IMR-90 (cell line): ENCODE measurements at regions not wholly inside any gene's neighbourhood (a gene's known extent, or its start where the extent isn't known, plus 50 kb on each side); places are given as distances from the start of the nearest gene placed in this dataset.
A peak's percentile ranks its signal among the peaks of the same experiment; 100 is the strongest.

Experiments used
- ATAC-seq: fragments of 200-7000 bp; cut with Tn5 transposase; 2 replicates; pipeline ENCODE4 v1.9.1; 2020; ENCODE audit warnings: low read depth, mild to moderate bottlenecking, moderate library complexity
- BruUV-seq: library from RNA; stranded (reverse); fragments of 400-500 nt; replicated peaks from 2 replicates; lab custom pipeline; 2021; lab: Mats Ljungman, UMichigan
- CTCF ChIA-PET: fragments of 300-600 bp; formaldehyde crosslinking; extraction: SDS; loops from one replicate; lab custom pipeline; 2021; ENCODE audit warnings: antibody characterized with exemption; lab: Yijun Ruan, JAX
- POLR2A ChIA-PET: fragments of 300-600 bp; sonication (Branson Sonifier 250); formaldehyde crosslinking; loops from one replicate; lab custom pipeline; 2022; ENCODE audit warnings: antibody characterized with exemption; ENCODE audit not compliant: unreplicated experiment; lab: Charles Lee
- DNase-seq: peaks from one replicate; pipeline ENCODE4 v3.0.0; 2013
- H2AFZ ChIP-seq: replicated peaks from 2 replicates; pipeline ENCODE3; 2013; ENCODE audit warnings: low read length, mild to moderate bottlenecking; ENCODE audit not compliant: poor library complexity
- H2AK5ac ChIP-seq: 2 replicates; pipeline ENCODE4 v1.6.1; 2013; ENCODE audit warnings: low read depth, low read length, inconsistent platforms
- H2AK9ac ChIP-seq: replicated peaks from 2 replicates; pipeline ENCODE3; 2013; ENCODE audit warnings: mild to moderate bottlenecking, low read depth, low read length, moderate library complexity; ENCODE audit not compliant: poor library complexity
- H2BK120ac ChIP-seq: 2 replicates; pipeline ENCODE4 v1.6.1; 2013; ENCODE audit warnings: low read depth, low read length, inconsistent platforms
- H2BK15ac ChIP-seq: 3 replicates; pipeline ENCODE4 v1.6.1; 2013; ENCODE audit warnings: low read depth, low read length, inconsistent platforms
- H2BK20ac ChIP-seq: 2 replicates; pipeline ENCODE4 v1.6.1; 2013; ENCODE audit warnings: low read depth, mild to moderate bottlenecking, inconsistent platforms, low read length, moderate library complexity
- H2BK5ac ChIP-seq: 2 replicates; pipeline ENCODE4 v1.6.1; 2013; ENCODE audit warnings: mild to moderate bottlenecking, low read depth, low read length, inconsistent platforms; ENCODE audit not compliant: poor library complexity, severe bottlenecking
- H3K14ac ChIP-seq: replicated peaks from 2 replicates; pipeline ENCODE4 v1.6.1; 2013; ENCODE audit warnings: low read depth, low read length, inconsistent platforms
- H3K18ac ChIP-seq: 2 replicates; pipeline ENCODE4 v1.6.1; 2013; ENCODE audit warnings: low read depth, low read length, control low read depth
- H3K23ac ChIP-seq: 2 replicates; pipeline ENCODE4 v1.6.1; 2013; ENCODE audit warnings: low read depth, low read length, inconsistent platforms
- H3K27ac ChIP-seq: 2 replicates; pipeline ENCODE4 v1.5.1; 2013; ENCODE audit warnings: mild to moderate bottlenecking, control low read depth, low read length; ENCODE audit not compliant: insufficient read depth
- H3K27me3 ChIP-seq: 2 replicates; pipeline ENCODE4 v1.6.1; 2013; ENCODE audit warnings: low read length; ENCODE audit not compliant: control insufficient read depth, insufficient read depth
- H3K36me3 ChIP-seq: 2 replicates; pipeline ENCODE4 v1.6.1; 2013; ENCODE audit warnings: low read length, mixed read lengths; ENCODE audit not compliant: control insufficient read depth, insufficient read depth
- H3K4ac ChIP-seq: 2 replicates; pipeline ENCODE4 v1.6.1; 2013; ENCODE audit warnings: low read depth, low read length, inconsistent platforms
- H3K4me1 ChIP-seq: 2 replicates; pipeline ENCODE4 v1.6.1; 2013; ENCODE audit warnings: low read length, mixed read lengths; ENCODE audit not compliant: control insufficient read depth, insufficient read depth
- H3K4me2 ChIP-seq: 2 replicates; pipeline ENCODE4 v1.6.1; 2013; ENCODE audit warnings: low read depth, mild to moderate bottlenecking, control low read depth, low read length, moderate library complexity
- H3K4me3 ChIP-seq: 2 replicates; pipeline ENCODE4 v1.5.1; 2013; ENCODE audit warnings: low read depth, mild to moderate bottlenecking, control low read depth, low read length, moderate library complexity; ENCODE audit not compliant: insufficient read depth
- H3K56ac ChIP-seq: 2 replicates; pipeline ENCODE4 v1.6.1; 2013; ENCODE audit warnings: low read length, inconsistent platforms; ENCODE audit not compliant: insufficient read depth; ENCODE audit errors: extremely low read depth
- H3K79me1 ChIP-seq, 2 experiments: 2 replicates each; pipeline ENCODE4 v1.6.1; 2013; ENCODE audit warnings: low read length in 2 of 2, inconsistent platforms in 1 of 2, low read depth in 1 of 2
- H3K9ac ChIP-seq: 2 replicates; pipeline ENCODE4 v1.6.1; 2013; ENCODE audit warnings: low read depth, low read length, control low read depth
- H3K9me1 ChIP-seq: 2 replicates; pipeline ENCODE4 v1.6.1; 2013; ENCODE audit warnings: low read length, inconsistent platforms; ENCODE audit not compliant: insufficient read depth
- H3K9me3 ChIP-seq: 2 replicates; pipeline ENCODE4 v1.6.1; 2013; ENCODE audit warnings: low read length; ENCODE audit not compliant: control insufficient read depth, insufficient read depth
- H4K20me1 ChIP-seq: 2 replicates; pipeline ENCODE4 v1.6.1; 2013; ENCODE audit warnings: low read length, inconsistent platforms; ENCODE audit not compliant: insufficient read depth
- H4K5ac ChIP-seq: 2 replicates; pipeline ENCODE4 v1.6.1; 2013; ENCODE audit warnings: mild to moderate bottlenecking, low read depth, low read length, control low read depth
- H4K8ac ChIP-seq, 2 experiments: 2 replicates each; pipeline ENCODE4 v1.6.1; 2013; ENCODE audit warnings: low read depth in 2 of 2, low read length in 2 of 2, control low read depth in 1 of 2, inconsistent platforms in 1 of 2
- H4K91ac ChIP-seq: 2 replicates; pipeline ENCODE4 v1.6.1; 2013; ENCODE audit warnings: low read depth, low read length, inconsistent platforms; ENCODE audit not compliant: insufficient read depth
- CEBPB ChIP-seq: IDR thresholded peaks from 2 replicates; pipeline ENCODE4 v1.6.1; 2012; ENCODE audit warnings: low read depth, low read length, improper control_type of control experiment
- CHD1 ChIP-seq: IDR thresholded peaks from 2 replicates; pipeline ENCODE4 v1.6.1; 2012; ENCODE audit warnings: low read depth, low read length, improper control_type of control experiment
- CTCF ChIP-seq: conservative IDR thresholded peaks from 2 replicates; pipeline ENCODE4 v1.5.1; 2012; ENCODE audit warnings: mild to moderate bottlenecking, low read depth, low read length, improper control_type of control experiment
- ELK1 ChIP-seq: fragments of 150-350 bp; IDR thresholded peaks from 2 replicates; pipeline ENCODE4 v1.6.1; 2016; ENCODE audit warnings: low read depth, mild to moderate bottlenecking, low read length, moderate library complexity, borderline replicate concordance
- FOS ChIP-seq: fragments of 150-350 bp; IDR thresholded peaks from 2 replicates; pipeline ENCODE4 v1.6.1; 2016; ENCODE audit warnings: low read depth, low read length
- MXI1 ChIP-seq: IDR thresholded peaks from 2 replicates; pipeline ENCODE4 v1.6.1; 2012; ENCODE audit warnings: low read depth, mild to moderate bottlenecking, low read length, moderate library complexity, borderline replicate concordance
- NFE2L2 ChIP-seq: fragments of 150-350 bp; IDR thresholded peaks from 2 replicates; pipeline ENCODE4 v1.6.1; 2016; ENCODE audit warnings: low read depth, mild to moderate bottlenecking, low read length
- POLR2A ChIP-seq: IDR thresholded peaks from 2 replicates; pipeline ENCODE4 v1.6.1; 2012; ENCODE audit warnings: mild to moderate bottlenecking, low read depth, low read length
- RAD21 ChIP-seq: IDR thresholded peaks from 2 replicates; pipeline ENCODE4 v1.6.1; 2012; ENCODE audit warnings: low read length, improper control_type of control experiment
- RCOR1 ChIP-seq: IDR thresholded peaks from 2 replicates; pipeline ENCODE4 v1.6.1; 2012; ENCODE audit warnings: mild to moderate bottlenecking, low read length, improper control_type of control experiment; ENCODE audit not compliant: insufficient replicate concordance
- RFX5 ChIP-seq: IDR thresholded peaks from 2 replicates; pipeline ENCODE4 v1.8.0; 2012; ENCODE audit warnings: low read depth, mild to moderate bottlenecking, low read length, moderate library complexity
- SMC3 ChIP-seq: fragments of 150-350 bp; IDR thresholded peaks from 2 replicates; pipeline ENCODE4 v1.6.1; 2016; ENCODE audit warnings: low read depth, mild to moderate bottlenecking, antibody characterized with exemption, low read length, moderate library complexity
- USF2 ChIP-seq: fragments of 150-350 bp; IDR thresholded peaks from 2 replicates; pipeline ENCODE4 v1.6.1; 2017; ENCODE audit warnings: mild to moderate bottlenecking, antibody characterized with exemption, low read length, low read depth
- WGBS, 2 experiments: methylation state at CpG; one replicate each; pipeline versions ENCODE4 v1.1.5 to v1.1.7; 2013; ENCODE audit warnings: missing lambda C conversion rate in 2 of 2; ENCODE audit not compliant: insufficient read length in 1 of 2; ENCODE audit errors: extremely low coverage in 2 of 2; 5-methylcytosine and 5-hydroxymethylcytosine counted together
- dilution Hi-C: fragments of 300-500 bp; cut with HindIII; formaldehyde crosslinking; loops from one replicate; pipeline ENCODE4 v1.14.3; 2018; ENCODE audit warnings: low sequenced_read_pairs; ENCODE audit not compliant: unreplicated experiment
- in situ Hi-C: fragments of 300-500 bp; cut with MboI; formaldehyde crosslinking; loops from 3 replicates; pipeline ENCODE4 v1.14.3; 2019; ENCODE audit warnings: low sequenced_read_pairs, inconsistent platforms, mixed read lengths
- intact Hi-C: fragments of 100-400 bp; cut with micrococcal nuclease; formaldehyde crosslinking; loops from 2 replicates; pipeline ENCODE4 v1.10.0; 2022

- H2BK20ac ChIP-seq = no peak overlapping the region
- peak; percentile 21 for DNase-seq
- H3K18ac ChIP-seq = no peak overlapping the region
- no peaks in the 10 kb centered on the region for H3K79me1 ChIP-seq
- H2AFZ ChIP-seq = no peak overlapping the region
- H2BK120ac ChIP-seq = no peak overlapping the region
- no peak overlapping the region for H3K56ac ChIP-seq
- dilution Hi-C loops (no loop called here), intact Hi-C loops (no loop called here), in situ Hi-C loops (no loop called here)
- TF ChIP-seq FOS (no peak), RFX5 (no peak), SMC3 (no peak), USF2 (no peak), RAD21 (no peak), NFE2L2 (no peak), POLR2A (no peak), ELK1 (no peak), CHD1 (no peak), CTCF (no peak), MXI1 (no peak), RCOR1 (no peak), CEBPB (no peak)
- H3K36me3 ChIP-seq = no peaks in the 10 kb centered on the region
- no peak for ATAC-seq
- no peak overlapping the region for H3K9ac ChIP-seq
- no peak overlapping the region for H3K23ac ChIP-seq
- H2AK9ac ChIP-seq = no peak overlapping the region
- H4K20me1 ChIP-seq = no peaks in the 10 kb centered on the region
- no peak overlapping the region for H4K5ac ChIP-seq
- no peak overlapping the region for H2BK5ac ChIP-seq
- H3K4me3 ChIP-seq = no peak overlapping the region
- no peak overlapping the region for H2AK5ac ChIP-seq
- ChIA-PET CTCF (no interaction called here), POLR2A (no interaction called here)
- H4K8ac ChIP-seq = no peak overlapping the region
- no peak overlapping the region for H3K14ac ChIP-seq
- no peak overlapping the region; the same call in 1 of the 2 replicates for H3K4ac ChIP-seq
- H3K27ac ChIP-seq = no peak overlapping the region
- H3K9me3 ChIP-seq = no peaks in the 10 kb centered on the region
- H3K27me3 ChIP-seq = no peaks in the 10 kb centered on the region
- no peak overlapping the region for H2BK15ac ChIP-seq
- WGBS, 2 experiments = 40% methylated on average over 1 of the region's 4 CpGs; no CpG with 5 or more reads in 1 of the 2 experiments
- H4K91ac ChIP-seq = no peak overlapping the region
- BruUV-seq = no TSS peak
- H3K4me1 ChIP-seq = peaks cover 4% of the 10 kb centered on the region; the same call in 1 of the 2 replicates
- H3K4me2 ChIP-seq = no peak overlapping the region
- H3K9me1 ChIP-seq = peaks cover under 1% of the 10 kb centered on the region; the same call in 1 of the 2 replicates
Measured at GRCh38 chr5:159814805-159815585, 101.3 kb upstream of the ADRA1B start.
